ENCODE measurements at regions not wholly inside any gene's neighbourhood (a gene's known extent, or its start where the extent isn't known, plus 50 kb on each side); places are given as distances from the start of the nearest gene placed in this dataset.
A peak's percentile ranks its signal among the peaks of the same experiment; 100 is the strongest.
"Not testable (repeated sequence)": the region's sequence is repeated elsewhere in the genome, so short reads cannot be mapped to it uniquely, and the experiment has no call there.

GRCh38 chr1:8121261-8122159 lies 95.4 kb upstream of the ERRFI1 start:
- ChIA-PET CTCF (interaction anchor here (0.7 kb wide), 1 partner anchor 32 kb away, joined by 3 read pairs; no protein-coding TSS in a partner anchor), POLR2A (ENCODE audit: low non-redundant PET) (interaction anchor here (0.5 kb wide), 1 partner anchor 104 kb away, joined by 3 read pairs; no protein-coding TSS in a partner anchor)
- peak; percentile 31 for DNase-seq (ENCODE audit: low spot score)
- no peak for TF ChIP-seq CTCF (conservative IDR thresholded peaks at IDR 0.05; ENCODE audit: low read depth)
- H3K27ac ChIP-seq = peak overlapping the region; percentile 35

GRCh38 chr1:8120693-8121260 lies 94.7 kb upstream of the ERRFI1 start:
- CTCF ChIA-PET = interaction anchor here (0.5 to 0.7 kb wide), 2 partner anchors 31 to 1601 kb away, joined by 3 read pairs; no protein-coding TSS in a partner anchor
- POLR2A ChIA-PET (ENCODE audit: low non-redundant PET) = interaction anchor here (0.5 kb wide), 1 partner anchor 104 kb away, joined by 3 read pairs; no protein-coding TSS in a partner anchor
- DNase-seq (ENCODE audit: low spot score) = no peak
- TF ChIP-seq CTCF (conservative IDR thresholded peaks at IDR 0.05; ENCODE audit: low read depth) = no peak
- H3K27ac ChIP-seq = peak overlapping the region; percentile 35; the same call in 1 of the 2 replicates

- H3K27ac ChIP-seq = peak overlapping the region; percentile 24; the same call in 1 of the 2 replicates
- POLR2A ChIA-PET (ENCODE audit: low non-redundant PET); DNase-seq (ENCODE audit: low spot score); CTCF ChIA-PET: not testable (repeated sequence)
Measured at GRCh38 chr1:8118736-8119135, 92.6 kb upstream of the ERRFI1 start.

- ChIA-PET CTCF (interaction anchor here (0.6 kb wide), 1 partner anchor 154 kb away, joined by 4 read pairs; no protein-coding TSS in a partner anchor), POLR2A (ENCODE audit: low non-redundant PET) (interaction anchor here (0.6 kb wide), 1 partner anchor 15 kb away, joined by 5 read pairs; no protein-coding TSS in a partner anchor)
- peak overlapping the region; percentile 24; the same call in 1 of the 2 replicates for H3K27ac ChIP-seq
- TF ChIP-seq CTCF (conservative IDR thresholded peaks at IDR 0.05; ENCODE audit: low read depth) = no peak
- DNase-seq (ENCODE audit: low spot score) = no peak
Measured at GRCh38 chr1:8118031-8118451, 91.9 kb upstream of the ERRFI1 start.

- H3K27ac ChIP-seq = no peak overlapping the region
- no peak for TF ChIP-seq CTCF (conservative IDR thresholded peaks at IDR 0.05; ENCODE audit: low read depth)
- no peak for DNase-seq (ENCODE audit: low spot score)
- CTCF ChIA-PET = no interaction called here
- POLR2A ChIA-PET (ENCODE audit: low non-redundant PET) = no interaction called here
Measured at GRCh38 chr1:8116894-8117264, 90.8 kb upstream of the ERRFI1 start.

GRCh38 chr1:8115769-8116167 lies 89.7 kb upstream of the ERRFI1 start:
- TF ChIP-seq CTCF (conservative IDR thresholded peaks at IDR 0.05; ENCODE audit: low read depth) = no peak
- no peak overlapping the region for H3K27ac ChIP-seq
- ChIA-PET POLR2A (ENCODE audit: low non-redundant PET) (no interaction called here), CTCF (no interaction called here)
- no peak for DNase-seq (ENCODE audit: low spot score)

Data from RWPE1 (cell line).